Stimulated activated CD4-positive, alpha-beta T cell treated with anti-CD3 and anti-CD28 coated beads, Interleukin-4, amount 100 ng/mL, for 4 hours (primary cell): ENCODE measurements at regions not wholly inside any gene's neighbourhood (a gene's known extent, or its start where the extent isn't known, plus 50 kb on each side); places are given as distances from the start of the nearest gene placed in this dataset.
"Not testable (repeated sequence)": the region's sequence is repeated elsewhere in the genome, so short reads cannot be mapped to it uniquely, and the experiment has no call there.

Source experiments
- DNase-seq, 2 experiments: peaks; one replicate each; pipeline ENCODE4 v3.0.0-alpha.2; 2020

GRCh38 chr6:19892260-19892659 lies 55.1 kb downstream of the ID4 start:
- DNase-seq: no peak

- no peak for DNase-seq
These were observed 58.9 kb downstream of the ID4 start for GRCh38 chr6:19895866-19896692.

GRCh38 chr6:19896693-19897010 lies 59.5 kb downstream of the ID4 start:
- no peak for DNase-seq

GRCh38 chr6:19898141-19898740 lies 61.1 kb downstream of the ID4 start:
- no peak for DNase-seq

GRCh38 chr6:19902201-19902600 lies 65.0 kb downstream of the ID4 start:
- DNase-seq: no peak

- DNase-seq: not testable (repeated sequence)
These were observed 67.2 kb downstream of the ID4 start for GRCh38 chr6:19904408-19904807.

- no peak for DNase-seq
These were observed 68.4 kb downstream of the ID4 start for GRCh38 chr6:19905584-19905983.

- DNase-seq: no peak
These were observed 69.0 kb downstream of the ID4 start for GRCh38 chr6:19906171-19906570.

GRCh38 chr6:19911223-19911622 lies 74.1 kb downstream of the ID4 start:
- DNase-seq: no peak

- DNase-seq: no peak
These were observed 81.3 kb downstream of the ID4 start for GRCh38 chr6:19918436-19918835.

GRCh38 chr6:19921786-19922185 lies 84.6 kb downstream of the ID4 start:
- DNase-seq: no peak

GRCh38 chr6:19925533-19925932 lies 88.4 kb downstream of the ID4 start:
- DNase-seq: no peak

- no peak for DNase-seq
These were observed 91.3 kb downstream of the ID4 start for GRCh38 chr6:19928461-19928860.

GRCh38 chr6:19929312-19929711 lies 92.1 kb downstream of the ID4 start:
- DNase-seq: no peak

GRCh38 chr6:19934996-19935591 lies 97.9 kb downstream of the ID4 start:
- no peak for DNase-seq

- not testable (repeated sequence) for DNase-seq
These were observed 102.2 kb downstream of the ID4 start for GRCh38 chr6:19939321-19939720.

GRCh38 chr6:19939926-19940325 lies 102.8 kb downstream of the ID4 start:
- not testable (repeated sequence) for DNase-seq

GRCh38 chr6:19943042-19943441 lies 105.9 kb downstream of the ID4 start:
- no peak for DNase-seq

- no peak for DNase-seq
These were observed 108.7 kb downstream of the ID4 start for GRCh38 chr6:19945843-19946358.

GRCh38 chr6:19949155-19949554 lies 112.0 kb downstream of the ID4 start:
- no peak for DNase-seq

- no peak for DNase-seq
These were observed 126.9 kb downstream of the ID4 start for GRCh38 chr6:19964115-19964514.

GRCh38 chr6:19968201-19968600 lies 131.0 kb downstream of the ID4 start:
- no peak for DNase-seq

GRCh38 chr6:19972221-19972620 lies 135.1 kb downstream of the ID4 start:
- DNase-seq: no peak
